Bronchial epithelial cell (primary cell): ENCODE measurements at regions not wholly inside any gene's neighbourhood (a gene's known extent, or its start where the extent isn't known, plus 50 kb on each side); places are given as distances from the start of the nearest gene placed in this dataset.
"Not testable (repeated sequence)": the region's sequence is repeated elsewhere in the genome, so short reads cannot be mapped to it uniquely, and the experiment has no call there.

Experiments
- DNase-seq: peaks from one replicate; pipeline ENCODE4 v3.0.0-alpha.2; 2010; ENCODE audit warnings: low read depth
- FAIRE-seq: peaks from 2 replicates; lab custom pipeline; 2011; peaks lifted over from hg19 to GRCh38; lab: Jason Lieb, UNC
- H3K27me3 ChIP-seq: 2 replicates; pipeline ENCODE4 v1.5.1; 2011; ENCODE audit warnings: low read length; ENCODE audit not compliant: control insufficient read depth, insufficient read depth
- H3K36me3 ChIP-seq: 2 replicates; pipeline ENCODE4 v1.5.1; 2011; ENCODE audit warnings: low read length; ENCODE audit not compliant: control insufficient read depth, insufficient read depth
- H3K4me3 ChIP-seq: 2 replicates; pipeline ENCODE4 v1.5.1; 2011; ENCODE audit warnings: mild to moderate bottlenecking, low read depth, low read length, control low read depth
- CTCF ChIP-seq: IDR thresholded peaks from 2 replicates; pipeline ENCODE4 v1.5.1; 2011; ENCODE audit warnings: mild to moderate bottlenecking, moderate library complexity, low read length, control low read depth, inconsistent platforms; ENCODE audit not compliant: insufficient read depth, severe bottlenecking

- Histone ChIP-seq H3K36me3 (no peaks in the 10 kb centered on the region), H3K4me3 (no peak overlapping the region), H3K27me3 (no peaks in the 10 kb centered on the region)
- TF ChIP-seq CTCF, result no peak
- no peak for DNase-seq
- FAIRE-seq, result no peak
Observed at GRCh38 chr20:29313481-29313880, 1944.0 kb upstream of the DEFB115 start.

DNA sequence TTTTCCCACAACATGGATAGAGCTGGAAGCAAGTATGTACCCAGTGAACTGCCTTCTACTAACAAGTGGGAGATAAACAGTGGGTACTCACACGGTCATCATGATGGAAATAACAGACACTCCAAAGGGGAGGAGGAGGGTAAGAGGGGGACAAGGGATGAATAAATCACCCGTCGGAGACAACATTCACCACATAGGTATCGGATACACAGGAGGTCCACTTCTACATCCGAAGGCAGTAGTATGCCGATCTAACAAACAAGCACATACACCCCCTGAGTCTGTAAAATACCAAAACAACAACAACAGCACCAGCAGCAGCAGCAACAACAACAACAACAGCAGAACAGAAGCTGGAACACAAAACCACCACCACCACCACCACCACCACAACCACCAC, 1943.2 kb upstream of the DEFB115 start:
- FAIRE-seq (no peak), DNase-seq (no peak)
- no peak for TF ChIP-seq CTCF
- Histone ChIP-seq H3K27me3 (no peaks in the 10 kb centered on the region), H3K4me3 (no peak overlapping the region), H3K36me3 (no peaks in the 10 kb centered on the region)

DNA sequence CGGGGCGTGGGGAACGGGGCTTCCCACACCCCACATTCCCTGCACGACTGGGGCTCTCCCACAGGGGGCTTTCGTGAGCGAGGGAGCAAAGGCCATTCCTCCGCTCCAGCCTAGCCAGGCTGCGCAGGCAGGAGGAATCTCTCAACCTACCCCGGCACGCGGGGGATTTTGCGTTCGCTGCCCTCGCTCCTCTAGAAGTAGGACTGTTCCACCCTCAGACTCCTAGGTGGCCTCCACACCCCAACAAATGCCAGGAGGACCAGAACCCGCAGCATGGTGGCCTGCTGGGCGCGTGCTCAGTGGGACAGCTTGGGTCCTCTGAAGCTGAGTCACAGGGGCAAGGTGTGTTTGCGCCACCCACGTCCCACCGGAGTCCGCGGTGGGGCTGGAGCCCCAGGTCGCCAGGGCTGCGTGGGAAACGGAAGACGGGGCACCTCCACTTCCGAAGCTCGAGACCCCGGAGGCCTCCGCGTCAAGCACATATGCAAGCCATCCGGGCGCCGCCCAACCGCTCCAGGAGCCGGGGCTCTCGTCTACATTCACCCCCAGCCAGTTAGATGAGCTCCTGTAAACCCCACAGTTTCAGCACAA, 1938.5 kb upstream of the DEFB115 start:
- FAIRE-seq (no peak), DNase-seq (no peak)
- no peak overlapping the region for H3K4me3 ChIP-seq
- no peaks in the 10 kb centered on the region for H3K27me3 ChIP-seq
- H3K36me3 ChIP-seq, result no peaks in the 10 kb centered on the region
- TF ChIP-seq CTCF, result no peak

GRCh38 chr20:29319725-29320124, 1937.7 kb upstream of the DEFB115 start:
- FAIRE-seq (no peak), DNase-seq (no peak)
- no peak overlapping the region for H3K4me3 ChIP-seq
- H3K27me3 ChIP-seq, result no peaks in the 10 kb centered on the region
- no peaks in the 10 kb centered on the region for H3K36me3 ChIP-seq
- TF ChIP-seq CTCF, result no peak

- not testable (repeated sequence) for DNase-seq, H3K27me3 ChIP-seq, FAIRE-seq
Observed at GRCh38 chr20:29320216-29320949, 1937.1 kb upstream of the DEFB115 start.

GRCh38 chr20:29323631-29324515, 1933.6 kb upstream of the DEFB115 start:
- FAIRE-seq, H3K36me3 ChIP-seq, H3K27me3 ChIP-seq, DNase-seq, H3K4me3 ChIP-seq: not testable (repeated sequence)

More at GRCh38 chr20:29320216-29320949, 1937.1 kb upstream of the DEFB115 start:
- not testable (repeated sequence) for H3K4me3 ChIP-seq, H3K36me3 ChIP-seq

DNA sequence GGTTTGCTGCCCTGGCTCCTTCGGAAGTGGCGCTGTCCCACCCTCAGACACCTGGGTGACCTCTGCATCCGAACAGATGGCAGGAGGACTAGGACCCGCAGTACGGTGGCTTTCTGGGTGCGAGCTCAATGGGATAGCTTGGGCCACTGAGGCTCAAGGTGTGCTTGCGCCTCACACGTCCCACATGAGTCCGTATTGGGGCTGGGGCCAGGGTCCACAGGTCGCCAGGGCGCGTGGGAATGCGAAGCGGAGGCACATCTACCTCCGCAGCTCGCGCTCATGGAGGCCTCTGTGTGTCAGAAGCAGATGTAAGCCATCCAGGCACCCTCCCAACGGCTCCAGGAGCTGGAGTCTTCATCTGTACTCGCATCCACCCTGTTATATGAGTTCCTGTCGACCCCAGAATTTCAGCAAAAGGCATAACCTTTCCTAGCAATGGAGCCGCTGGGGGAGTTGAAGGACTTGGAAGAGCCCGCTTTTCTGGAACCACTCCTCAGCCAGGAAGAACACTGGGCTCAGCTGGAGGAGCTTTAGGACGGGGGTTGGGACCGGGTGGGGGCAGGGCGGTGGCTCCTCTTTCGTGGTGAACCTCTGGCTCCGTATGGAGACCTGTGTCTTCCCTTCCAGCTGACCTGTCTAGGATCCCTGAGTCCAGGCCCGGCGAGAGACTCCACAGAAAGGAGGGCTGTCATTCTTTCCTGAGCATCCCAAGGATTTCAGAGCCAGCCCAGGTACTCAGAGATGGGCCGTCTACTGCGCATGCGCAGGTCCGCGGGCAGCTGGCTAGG, 1932.8 kb upstream of the DEFB115 start:
- not testable (repeated sequence) for FAIRE-seq, H3K4me3 ChIP-seq, H3K27me3 ChIP-seq, H3K36me3 ChIP-seq, DNase-seq
